ENCODE measurements at regions not wholly inside any gene's neighbourhood (a gene's known extent, or its start where the extent isn't known, plus 50 kb on each side); places are given as distances from the start of the nearest gene placed in this dataset.

DNA sequence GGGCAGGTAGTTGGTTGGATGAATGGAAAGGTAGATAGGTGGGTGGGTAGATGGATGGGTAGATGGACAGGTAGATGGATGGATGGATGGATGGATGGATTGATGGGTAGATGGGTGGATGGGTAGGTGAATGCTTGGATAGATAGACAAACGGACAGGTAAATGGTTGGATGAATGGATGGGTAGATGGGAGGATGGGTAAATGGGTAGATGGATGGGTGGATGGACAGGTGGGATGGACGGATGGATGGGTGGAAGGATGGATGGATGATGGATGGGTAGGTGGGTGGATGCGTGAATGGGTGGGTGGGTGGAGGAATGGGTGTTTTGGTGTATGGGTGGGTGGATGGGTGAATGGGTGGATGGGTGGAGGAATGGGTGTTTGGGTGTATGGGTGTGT lies 50.1 kb upstream of the ASAP2 start:
- H3K27me3 ChIP-seq = no peaks in the 10 kb centered on the region
- 87 to 97% (median 91%) methylated on average over 3 of the region's 3 CpGs for whole genome bisulfite sequencing, 5 donors
- no peaks in the 10 kb centered on the region for H3K9me3 ChIP-seq
- H3K4me3 ChIP-seq = no peak overlapping the region
- no peaks in the 10 kb centered on the region for H3K36me3 ChIP-seq
- peaks cover 0 to 8% (median 2%) of the 10 kb centered on the region in 4 donors for H3K4me1 ChIP-seq
- intact Hi-C loops (cut with DNase I; ENCODE audit: low total_unique reads) = no loop called here
- DNase-seq = no peak
- H3K27ac ChIP-seq = no peak overlapping the region
- TF ChIP-seq POLR2AphosphoS5 (IDR thresholded peaks at IDR 0.05) (no peak), EP300 (IDR thresholded peaks at IDR 0.05) (no peak), POLR2A (IDR thresholded peaks at IDR 0.05) (no peak)
- TF ChIP-seq, protein P1, sequence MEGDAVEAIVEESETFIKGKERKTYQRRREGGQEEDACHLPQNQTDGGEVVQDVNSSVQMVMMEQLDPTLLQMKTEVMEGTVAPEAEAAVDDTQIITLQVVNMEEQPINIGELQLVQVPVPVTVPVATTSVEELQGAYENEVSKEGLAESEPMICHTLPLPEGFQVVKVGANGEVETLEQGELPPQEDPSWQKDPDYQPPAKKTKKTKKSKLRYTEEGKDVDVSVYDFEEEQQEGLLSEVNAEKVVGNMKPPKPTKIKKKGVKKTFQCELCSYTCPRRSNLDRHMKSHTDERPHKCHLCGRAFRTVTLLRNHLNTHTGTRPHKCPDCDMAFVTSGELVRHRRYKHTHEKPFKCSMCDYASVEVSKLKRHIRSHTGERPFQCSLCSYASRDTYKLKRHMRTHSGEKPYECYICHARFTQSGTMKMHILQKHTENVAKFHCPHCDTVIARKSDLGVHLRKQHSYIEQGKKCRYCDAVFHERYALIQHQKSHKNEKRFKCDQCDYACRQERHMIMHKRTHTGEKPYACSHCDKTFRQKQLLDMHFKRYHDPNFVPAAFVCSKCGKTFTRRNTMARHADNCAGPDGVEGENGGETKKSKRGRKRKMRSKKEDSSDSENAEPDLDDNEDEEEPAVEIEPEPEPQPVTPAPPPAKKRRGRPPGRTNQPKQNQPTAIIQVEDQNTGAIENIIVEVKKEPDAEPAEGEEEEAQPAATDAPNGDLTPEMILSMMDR (IDR thresholded peaks at IDR 0.05) = no peak

DNA sequence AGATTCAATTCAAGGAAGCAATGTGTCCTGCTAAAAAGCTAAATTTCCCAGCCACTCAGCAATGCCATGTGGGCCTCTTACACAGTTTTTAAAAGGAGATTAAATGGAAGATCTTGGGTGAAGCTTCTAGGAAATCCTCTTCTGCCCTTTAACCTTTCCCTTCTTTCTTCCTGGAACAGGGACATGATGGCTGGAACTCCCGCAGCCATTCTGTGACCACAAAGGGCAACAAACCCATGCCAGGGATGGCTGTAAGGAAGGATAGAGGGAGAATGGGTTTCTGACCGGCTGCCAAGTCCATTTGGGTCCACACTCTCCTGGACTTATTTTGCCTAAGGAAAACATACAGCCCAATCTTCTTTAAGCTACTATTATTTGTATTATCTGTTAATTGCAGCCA lies 52.6 kb upstream of the ASAP2 start:
- TF ChIP-seq POLR2AphosphoS5 (IDR thresholded peaks at IDR 0.05) = no peak
- TF ChIP-seq, protein P1 (IDR thresholded peaks at IDR 0.05) = no peak
- no peak for TF ChIP-seq EP300 (IDR thresholded peaks at IDR 0.05)
- TF ChIP-seq POLR2A (IDR thresholded peaks at IDR 0.05) = no peak
- Histone ChIP-seq H3K4me3 (no peak overlapping the region), H3K9me3 (no peaks in the 10 kb centered on the region), H3K4me1 (peaks cover 0 to 8% (median 2%) of the 10 kb centered on the region in 4 donors), H3K27me3 (no peaks in the 10 kb centered on the region), H3K27ac (no peak overlapping the region), H3K36me3 (no peaks in the 10 kb centered on the region)
- intact Hi-C loops (cut with DNase I; ENCODE audit: low total_unique reads) = no loop called here
- DNase-seq = no peak
- 89 to 100% (median 97%) methylated on average over 2 of the region's 2 CpGs for WGBS, 5 donors

DNA sequence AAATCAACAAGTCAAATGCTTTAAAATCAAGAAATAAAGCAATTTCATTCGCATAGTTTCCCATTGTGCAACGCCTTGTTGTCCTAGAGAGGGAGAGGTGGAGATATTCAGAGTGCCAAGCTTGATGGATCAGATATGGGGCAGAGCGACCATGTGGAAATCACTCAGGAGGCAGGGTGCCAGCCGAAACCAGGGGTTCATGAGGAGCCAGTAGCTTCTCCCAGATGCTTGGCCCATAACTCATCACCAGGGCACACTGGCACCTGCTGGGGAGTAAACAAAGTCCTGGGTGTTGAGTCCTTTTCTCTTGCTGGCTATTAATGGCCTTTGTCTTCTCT lies 53.0 kb upstream of the ASAP2 start:
- H3K27ac ChIP-seq = peak overlapping the region in 1 of 5 donors; percentile 10
- intact Hi-C loops (cut with DNase I; ENCODE audit: low total_unique reads) = no loop called here

DNA sequence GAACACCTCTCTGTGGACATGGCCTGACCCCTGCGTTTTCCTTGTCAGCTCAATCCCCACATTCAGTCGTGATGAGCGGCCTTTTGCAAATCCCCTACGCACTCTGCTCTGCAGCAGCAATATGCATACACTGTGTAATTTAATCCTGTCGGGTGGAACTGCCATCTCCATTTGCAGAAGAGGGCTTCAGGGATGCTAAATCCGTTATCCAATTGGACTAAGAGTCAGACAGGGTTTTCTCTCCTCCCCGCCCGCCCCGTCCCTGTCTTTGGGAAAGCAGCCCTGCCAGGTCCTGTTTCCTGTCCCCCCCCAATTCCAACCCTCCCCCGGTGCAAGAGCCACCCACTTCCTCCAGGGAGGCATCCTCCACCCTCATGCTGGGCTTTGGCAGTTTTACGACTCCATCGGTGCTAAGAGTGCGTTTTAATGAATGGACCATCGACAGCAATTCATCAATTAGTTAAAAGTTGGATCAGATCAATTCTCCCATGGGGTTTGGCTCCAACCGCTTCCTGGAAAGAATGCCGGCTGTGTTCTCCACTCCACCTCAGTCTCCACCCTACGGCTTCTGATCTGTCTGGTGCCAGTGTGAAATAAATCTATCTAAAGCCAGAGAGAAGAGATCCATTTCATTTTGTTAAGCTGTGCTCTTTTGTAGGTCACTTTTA lies 53.5 kb upstream of the ASAP2 start:
- H3K4me3 ChIP-seq = no peak overlapping the region
- no peaks in the 10 kb centered on the region for H3K9me3 ChIP-seq
- H3K27me3 ChIP-seq = no peaks in the 10 kb centered on the region
- TF ChIP-seq, protein P1 (IDR thresholded peaks at IDR 0.05) = no peak
- no peak for TF ChIP-seq EP300 (IDR thresholded peaks at IDR 0.05)
- no peak for TF ChIP-seq POLR2A (IDR thresholded peaks at IDR 0.05)
- no peak for TF ChIP-seq POLR2AphosphoS5 (IDR thresholded peaks at IDR 0.05)
- H3K36me3 ChIP-seq = no peaks in the 10 kb centered on the region
- WGBS, 5 donors = 23 to 37% (median 31%) methylated on average over 17 of the region's 17 CpGs
- H3K4me1 ChIP-seq = peaks cover 0 to 8% (median 2%) of the 10 kb centered on the region in 4 donors
- intact Hi-C loops (cut with DNase I; ENCODE audit: low total_unique reads) = no loop called here
- H3K27ac ChIP-seq = peak overlapping the region in 1 of 5 donors; percentile 10
- DNase-seq = no peak

More for the DNA sequence above, 53.0 kb upstream of the ASAP2 start:
- Histone ChIP-seq H3K4me1 (peaks cover 0 to 8% (median 2%) of the 10 kb centered on the region in 4 donors), H3K36me3 (no peaks in the 10 kb centered on the region), H3K27me3 (no peaks in the 10 kb centered on the region), H3K9me3 (no peaks in the 10 kb centered on the region), H3K4me3 (no peak overlapping the region)
- TF ChIP-seq POLR2A (IDR thresholded peaks at IDR 0.05) = no peak
- no peak for TF ChIP-seq EP300 (IDR thresholded peaks at IDR 0.05)
- no peak for TF ChIP-seq POLR2AphosphoS5 (IDR thresholded peaks at IDR 0.05)
- TF ChIP-seq, protein P1 (IDR thresholded peaks at IDR 0.05) = no peak
- WGBS, 5 donors = 60 to 77% (median 70%) methylated on average over 4 of the region's 4 CpGs
- no peak for DNase-seq

All from stomach (tissue), 8 donors.